Ishikawa (cell line): ENCODE measurements at regions not wholly inside any gene's neighbourhood (a gene's known extent, or its start where the extent isn't known, plus 50 kb on each side); places are given as distances from the start of the nearest gene placed in this dataset.

Experiments
- CEBPB ChIP-seq: IDR thresholded peaks from 2 replicates; pipeline ENCODE4 v1.6.1; 2012
- CREB1 ChIP-seq: IDR thresholded peaks from 2 replicates; pipeline ENCODE4 v1.6.1; 2012; ENCODE audit warnings: low read depth
- EGR1 ChIP-seq: IDR thresholded peaks from 2 replicates; pipeline ENCODE4 v1.6.1; 2012
- EP300 ChIP-seq: IDR thresholded peaks from 2 replicates; pipeline ENCODE4 v1.6.1; 2012; ENCODE audit warnings: borderline replicate concordance
- FOXM1 ChIP-seq: IDR thresholded peaks from 2 replicates; pipeline ENCODE4 v1.6.1; 2012; ENCODE audit warnings: low read depth, borderline replicate concordance
- NFIC ChIP-seq: IDR thresholded peaks from 2 replicates; pipeline ENCODE4 v1.6.1; 2012
- RAD21 ChIP-seq: IDR thresholded peaks from 2 replicates; pipeline ENCODE4 v1.6.1; 2012; ENCODE audit warnings: low read depth
- TAF1 ChIP-seq: IDR thresholded peaks from 2 replicates; pipeline ENCODE4 v1.6.1; 2012; ENCODE audit warnings: low read depth, mild to moderate bottlenecking
- TCF12 ChIP-seq: IDR thresholded peaks from 2 replicates; pipeline ENCODE4 v1.6.1; 2012; ENCODE audit warnings: low read depth
- TEAD4 ChIP-seq: IDR thresholded peaks from 2 replicates; pipeline ENCODE4 v1.6.1; 2012
- YY1 ChIP-seq: IDR thresholded peaks from 2 replicates; pipeline ENCODE4 v1.6.1; 2012; ENCODE audit warnings: low read depth
- ZBTB7A ChIP-seq: IDR thresholded peaks from 2 replicates; pipeline ENCODE4 v1.6.1; 2012; ENCODE audit warnings: low read depth
- TF ChIP-seq, protein P1 (sequence below): IDR thresholded peaks from 2 replicates; pipeline ENCODE4 v1.6.1; 2012
- TF ChIP-seq, protein P2 (sequence below): IDR thresholded peaks from 2 replicates; pipeline ENCODE4 v1.6.1; 2012; ENCODE audit warnings: low read depth, mild to moderate bottlenecking
- TF ChIP-seq, protein P3 (sequence below): IDR thresholded peaks from 2 replicates; pipeline ENCODE4 v1.6.1; 2012

DNA sequence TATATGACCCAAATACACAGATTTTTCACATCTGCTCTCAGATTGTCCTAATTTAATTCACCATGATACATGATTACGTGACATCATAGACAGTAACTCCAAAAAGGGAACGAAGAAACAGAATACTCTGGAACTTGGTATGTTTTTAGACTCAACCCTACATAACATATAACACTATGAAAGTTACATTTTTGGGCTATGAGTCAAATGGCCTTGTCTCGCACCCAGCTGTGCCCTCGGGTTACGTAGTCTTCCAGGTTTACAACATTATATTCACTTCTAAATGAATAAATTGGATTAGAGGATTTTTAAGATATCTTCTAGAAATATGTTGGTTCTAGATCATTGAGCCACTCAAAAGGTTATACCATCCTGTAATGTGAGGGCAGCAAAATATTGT is 2089.6 kb upstream of the TENM3 start:
- TF ChIP-seq EP300 (no peak), ZBTB7A (no peak), YY1 (no peak), RAD21 (no peak), CEBPB (no peak), TEAD4 (no peak), NFIC (no peak)
- TF ChIP-seq, protein P1, sequence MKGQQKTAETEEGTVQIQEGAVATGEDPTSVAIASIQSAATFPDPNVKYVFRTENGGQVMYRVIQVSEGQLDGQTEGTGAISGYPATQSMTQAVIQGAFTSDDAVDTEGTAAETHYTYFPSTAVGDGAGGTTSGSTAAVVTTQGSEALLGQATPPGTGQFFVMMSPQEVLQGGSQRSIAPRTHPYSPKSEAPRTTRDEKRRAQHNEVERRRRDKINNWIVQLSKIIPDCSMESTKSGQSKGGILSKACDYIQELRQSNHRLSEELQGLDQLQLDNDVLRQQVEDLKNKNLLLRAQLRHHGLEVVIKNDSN, result no peak
- TF ChIP-seq, protein P2, sequence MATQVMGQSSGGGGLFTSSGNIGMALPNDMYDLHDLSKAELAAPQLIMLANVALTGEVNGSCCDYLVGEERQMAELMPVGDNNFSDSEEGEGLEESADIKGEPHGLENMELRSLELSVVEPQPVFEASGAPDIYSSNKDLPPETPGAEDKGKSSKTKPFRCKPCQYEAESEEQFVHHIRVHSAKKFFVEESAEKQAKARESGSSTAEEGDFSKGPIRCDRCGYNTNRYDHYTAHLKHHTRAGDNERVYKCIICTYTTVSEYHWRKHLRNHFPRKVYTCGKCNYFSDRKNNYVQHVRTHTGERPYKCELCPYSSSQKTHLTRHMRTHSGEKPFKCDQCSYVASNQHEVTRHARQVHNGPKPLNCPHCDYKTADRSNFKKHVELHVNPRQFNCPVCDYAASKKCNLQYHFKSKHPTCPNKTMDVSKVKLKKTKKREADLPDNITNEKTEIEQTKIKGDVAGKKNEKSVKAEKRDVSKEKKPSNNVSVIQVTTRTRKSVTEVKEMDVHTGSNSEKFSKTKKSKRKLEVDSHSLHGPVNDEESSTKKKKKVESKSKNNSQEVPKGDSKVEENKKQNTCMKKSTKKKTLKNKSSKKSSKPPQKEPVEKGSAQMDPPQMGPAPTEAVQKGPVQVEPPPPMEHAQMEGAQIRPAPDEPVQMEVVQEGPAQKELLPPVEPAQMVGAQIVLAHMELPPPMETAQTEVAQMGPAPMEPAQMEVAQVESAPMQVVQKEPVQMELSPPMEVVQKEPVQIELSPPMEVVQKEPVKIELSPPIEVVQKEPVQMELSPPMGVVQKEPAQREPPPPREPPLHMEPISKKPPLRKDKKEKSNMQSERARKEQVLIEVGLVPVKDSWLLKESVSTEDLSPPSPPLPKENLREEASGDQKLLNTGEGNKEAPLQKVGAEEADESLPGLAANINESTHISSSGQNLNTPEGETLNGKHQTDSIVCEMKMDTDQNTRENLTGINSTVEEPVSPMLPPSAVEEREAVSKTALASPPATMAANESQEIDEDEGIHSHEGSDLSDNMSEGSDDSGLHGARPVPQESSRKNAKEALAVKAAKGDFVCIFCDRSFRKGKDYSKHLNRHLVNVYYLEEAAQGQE, result no peak

DNA sequence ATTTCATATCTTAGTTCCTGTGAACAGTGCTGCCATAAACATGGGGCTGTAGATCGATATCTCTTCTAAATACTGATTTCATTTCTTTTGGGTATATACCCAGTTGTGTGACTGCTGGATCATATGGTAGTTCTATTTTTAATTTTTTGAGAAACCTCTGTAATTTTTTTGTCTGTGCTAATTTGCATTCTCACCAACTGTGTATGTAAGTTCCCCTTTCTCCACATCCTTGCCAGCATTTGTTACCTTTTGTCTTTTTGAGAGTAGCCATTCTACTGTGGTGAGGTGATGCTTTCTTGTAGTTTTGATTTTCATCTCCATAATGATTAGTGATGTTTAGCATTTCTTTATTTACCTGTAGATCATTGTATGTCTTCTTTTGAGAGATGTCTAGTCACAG is 2086.5 kb upstream of the TENM3 start:
- no peak for TF ChIP-seq TCF12
- no peak for TF ChIP-seq EGR1
- no peak for TF ChIP-seq CEBPB
- no peak for TF ChIP-seq NFIC
- TF ChIP-seq, protein P2, result no peak
- no peak for TF ChIP-seq FOXM1
- TF ChIP-seq RAD21, result no peak
- no peak for TF ChIP-seq ZBTB7A
- no peak for TF ChIP-seq CREB1
- TF ChIP-seq YY1, result no peak
- no peak for TF ChIP-seq EP300
- no peak for TF ChIP-seq TAF1
- TF ChIP-seq TEAD4, result no peak

- TF ChIP-seq TCF12 (no peak), TEAD4 (no peak), EGR1 (no peak), ZBTB7A (no peak), FOXM1 (no peak), CEBPB (no peak), RAD21 (no peak), YY1 (no peak), TAF1 (no peak), NFIC (no peak), EP300 (no peak), CREB1 (no peak)
- TF ChIP-seq, protein P1, result no peak
- TF ChIP-seq, protein P2, result no peak
- TF ChIP-seq, protein P3, sequence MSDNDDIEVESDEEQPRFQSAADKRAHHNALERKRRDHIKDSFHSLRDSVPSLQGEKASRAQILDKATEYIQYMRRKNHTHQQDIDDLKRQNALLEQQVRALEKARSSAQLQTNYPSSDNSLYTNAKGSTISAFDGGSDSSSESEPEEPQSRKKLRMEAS, result no peak
Observed at GRCh38 chr4:180160195-180160983, 2082.8 kb upstream of the TENM3 start.

DNA sequence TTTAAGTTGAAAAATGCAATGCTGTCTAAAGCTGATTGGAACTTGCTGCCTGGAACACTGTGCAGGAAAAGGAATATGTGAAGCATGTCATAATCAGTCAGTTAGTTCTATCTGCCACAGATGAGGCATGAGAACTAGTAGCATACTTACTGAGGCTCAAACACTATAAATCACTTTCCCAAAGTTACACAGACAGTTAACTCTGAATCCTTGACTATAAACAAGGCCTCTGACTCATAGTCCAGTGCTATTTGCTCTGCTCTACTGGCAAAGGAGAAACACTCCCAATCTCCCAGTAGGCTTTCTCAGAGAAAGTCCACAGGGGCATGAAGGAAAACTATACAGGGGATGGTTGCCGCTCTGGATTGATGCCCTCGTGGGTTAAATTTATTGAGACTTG is 2078.4 kb upstream of the TENM3 start:
- TF ChIP-seq FOXM1 (no peak), CEBPB (no peak), NFIC (no peak), CREB1 (no peak), YY1 (no peak), TEAD4 (no peak), EP300 (no peak)
- TF ChIP-seq, protein P1, result no peak
